ENCODE measurements at regions not wholly inside any gene's neighbourhood (a gene's known extent, or its start where the extent isn't known, plus 50 kb on each side); places are given as distances from the start of the nearest gene placed in this dataset.

- TF ChIP-seq CTCF (IDR thresholded peaks at IDR 0.05) = no peak
- TF ChIP-seq POLR2A (IDR thresholded peaks at IDR 0.05) = no peak
Observed at GRCh38 chr1:68848017-68848416, 351.1 kb upstream of the DEPDC1 start.
